Activated CD4-positive, alpha-beta T cell treated with anti-CD3 and anti-CD28 coated beads for 36 hours (primary cell): ENCODE measurements at regions not wholly inside any gene's neighbourhood (a gene's known extent, or its start where the extent isn't known, plus 50 kb on each side); places are given as distances from the start of the nearest gene placed in this dataset.
"Not testable (repeated sequence)": the region's sequence is repeated elsewhere in the genome, so short reads cannot be mapped to it uniquely, and the experiment has no call there.

ENCODE experiments used
- ATAC-seq: fragments of 200-7000 bp; cut with Tn5 transposase; one replicate; pipeline ENCODE4 v1.10.0; 2021; ENCODE audit warnings: mild to moderate bottlenecking, moderate library complexity
- CTCF ChIA-PET: fragments of 350-600 bp; sonication (Branson Sonifier 250); formaldehyde crosslinking; loops from one replicate; lab custom pipeline; 2021; ENCODE audit warnings: antibody characterized with exemption; lab: Charles Lee
- POLR2A ChIA-PET: fragments of 350-600 bp; sonication (Branson Sonifier 250); formaldehyde crosslinking; loops from one replicate; lab custom pipeline; 2021; ENCODE audit warnings: antibody characterized with exemption, inconsistent platforms; lab: Charles Lee
- DNase-seq: peaks from one replicate; pipeline ENCODE4 v3.0.0-alpha.2; 2020
- H3K27ac Mint-ChIP-seq: one replicate; pipeline ENCODE4 v1.8.0; 2021; ENCODE audit warnings: mixed read lengths
- H3K27me3 Mint-ChIP-seq: one replicate; pipeline ENCODE4 v1.8.0; 2021; ENCODE audit warnings: mixed read lengths
- H3K36me3 Mint-ChIP-seq: one replicate; pipeline ENCODE4 v1.8.0; 2021; ENCODE audit warnings: low read depth, mixed read lengths
- H3K4me1 Mint-ChIP-seq: one replicate; pipeline ENCODE4 v1.8.0; 2021; ENCODE audit warnings: mixed read lengths
- H3K4me3 Mint-ChIP-seq: one replicate; pipeline ENCODE4 v1.8.0; 2021; ENCODE audit warnings: mild to moderate bottlenecking, moderate library complexity, mixed read lengths
- H3K9me3 Mint-ChIP-seq: one replicate; pipeline ENCODE4 v1.8.0; 2021; ENCODE audit warnings: low read depth, mixed read lengths
- intact Hi-C, 2 experiments: fragments of 100-400 bp; cut with DNase I in 1 of 2; cut with micrococcal nuclease in 1 of 2; formaldehyde crosslinking; loops; one replicate each; pipeline versions ENCODE4 v1.14.2 to v1.15.1; 2022 to 2024; cut with DNase I, micrococcal nuclease

- POLR2A ChIA-PET, ATAC-seq, H3K4me3 Mint-ChIP-seq, intact Hi-C loops, H3K36me3 Mint-ChIP-seq, H3K4me1 Mint-ChIP-seq, H3K27me3 Mint-ChIP-seq, H3K27ac Mint-ChIP-seq, DNase-seq, CTCF ChIA-PET, H3K9me3 Mint-ChIP-seq: not testable (repeated sequence)
Observed at GRCh38 chr1:57558066-57558465, 134.2 kb upstream of the DAB1 start.

GRCh38 chr1:57553666-57554065 is 129.8 kb upstream of the DAB1 start:
- ATAC-seq (no peak), DNase-seq (no peak)
- Mint-ChIP-seq H3K9me3 (no peaks in the 10 kb centered on the region), H3K36me3 (no peaks in the 10 kb centered on the region), H3K27ac (no peak overlapping the region), H3K27me3 (peaks cover 4% of the 10 kb centered on the region), H3K4me1 (no peaks in the 10 kb centered on the region), H3K4me3 (no peak overlapping the region)
- intact Hi-C loops: no loop called here
- CTCF ChIA-PET: no interaction called here
- POLR2A ChIA-PET: no interaction called here

- Mint-ChIP-seq H3K4me3 (no peak overlapping the region), H3K36me3 (no peaks in the 10 kb centered on the region), H3K4me1 (no peaks in the 10 kb centered on the region), H3K9me3 (no peaks in the 10 kb centered on the region), H3K27ac (no peak overlapping the region), H3K27me3 (peaks cover under 1% of the 10 kb centered on the region)
- no peak for ATAC-seq
- ChIA-PET POLR2A (no interaction called here), CTCF (no interaction called here)
- DNase-seq: no peak
- intact Hi-C loops: no loop called here
Observed at GRCh38 chr1:57551476-57551875, 127.6 kb upstream of the DAB1 start.

GRCh38 chr1:57550092-57550491 is 126.2 kb upstream of the DAB1 start:
- H3K36me3 Mint-ChIP-seq: no peaks in the 10 kb centered on the region
- POLR2A ChIA-PET: interaction anchor here (0.6 kb wide), 1 partner anchor 496 kb away, joined by 5 read pairs; no protein-coding TSS in a partner anchor
- intact Hi-C loops: no loop called here
- DNase-seq (no peak), ATAC-seq (no peak)
- no peaks in the 10 kb centered on the region for H3K9me3 Mint-ChIP-seq
- no peaks in the 10 kb centered on the region for H3K27me3 Mint-ChIP-seq
- CTCF ChIA-PET: no interaction called here
- H3K4me3 Mint-ChIP-seq: no peak overlapping the region
- H3K27ac Mint-ChIP-seq: no peak overlapping the region
- H3K4me1 Mint-ChIP-seq: no peaks in the 10 kb centered on the region

GRCh38 chr1:57549300-57549699 is 125.4 kb upstream of the DAB1 start:
- no peaks in the 10 kb centered on the region for H3K9me3 Mint-ChIP-seq
- CTCF ChIA-PET: no interaction called here
- H3K27ac Mint-ChIP-seq: no peak overlapping the region
- POLR2A ChIA-PET: no interaction called here
- intact Hi-C loops: no loop called here
- ATAC-seq (no peak), DNase-seq (no peak)
- H3K4me3 Mint-ChIP-seq: no peak overlapping the region
- no peaks in the 10 kb centered on the region for H3K27me3 Mint-ChIP-seq
- no peaks in the 10 kb centered on the region for H3K36me3 Mint-ChIP-seq
- no peaks in the 10 kb centered on the region for H3K4me1 Mint-ChIP-seq

- ChIA-PET POLR2A (no interaction called here), CTCF (no interaction called here)
- Mint-ChIP-seq H3K4me3 (no peak overlapping the region), H3K4me1 (no peaks in the 10 kb centered on the region), H3K27ac (no peak overlapping the region), H3K27me3 (peaks cover 2% of the 10 kb centered on the region), H3K9me3 (peaks cover 2% of the 10 kb centered on the region), H3K36me3 (no peaks in the 10 kb centered on the region)
- ATAC-seq (no peak), DNase-seq (no peak)
- intact Hi-C loops: no loop called here
Observed at GRCh38 chr1:57546549-57547330, 122.9 kb upstream of the DAB1 start.

- Mint-ChIP-seq H3K4me1 (no peaks in the 10 kb centered on the region), H3K36me3 (no peaks in the 10 kb centered on the region), H3K27me3 (peaks cover 2% of the 10 kb centered on the region), H3K9me3 (peaks cover 2% of the 10 kb centered on the region), H3K27ac (no peak overlapping the region), H3K4me3 (no peak overlapping the region)
- ChIA-PET CTCF (no interaction called here), POLR2A (no interaction called here)
- intact Hi-C loops: no loop called here
- DNase-seq: no peak
- no peak for ATAC-seq
Observed at GRCh38 chr1:57544345-57544744, 120.5 kb upstream of the DAB1 start.

- DNase-seq (no peak), ATAC-seq (no peak)
- Mint-ChIP-seq H3K4me3 (no peak overlapping the region), H3K4me1 (no peaks in the 10 kb centered on the region), H3K9me3 (peaks cover 6% of the 10 kb centered on the region), H3K27ac (no peak overlapping the region), H3K36me3 (no peaks in the 10 kb centered on the region), H3K27me3 (peaks cover 2% of the 10 kb centered on the region)
- POLR2A ChIA-PET: no interaction called here
- CTCF ChIA-PET: interaction anchor here (0.7 kb wide), 1 partner anchor 464 kb away, joined by 3 read pairs; no protein-coding TSS in a partner anchor
- intact Hi-C loops: no loop called here
Observed at GRCh38 chr1:57536749-57537423, 113.0 kb upstream of the DAB1 start.

GRCh38 chr1:57532299-57532698 is 108.4 kb upstream of the DAB1 start:
- H3K4me1 Mint-ChIP-seq: no peaks in the 10 kb centered on the region
- ATAC-seq (no peak), DNase-seq (no peak)
- H3K36me3 Mint-ChIP-seq: no peaks in the 10 kb centered on the region
- no peak overlapping the region for H3K27ac Mint-ChIP-seq
- H3K27me3 Mint-ChIP-seq: peaks cover 2% of the 10 kb centered on the region
- no peak overlapping the region for H3K4me3 Mint-ChIP-seq
- ChIA-PET POLR2A (no interaction called here), CTCF (no interaction called here)
- peaks cover 13% of the 10 kb centered on the region for H3K9me3 Mint-ChIP-seq
- intact Hi-C loops: no loop called here

- ATAC-seq, H3K4me3 Mint-ChIP-seq, H3K36me3 Mint-ChIP-seq, H3K4me1 Mint-ChIP-seq, CTCF ChIA-PET, POLR2A ChIA-PET, DNase-seq, intact Hi-C loops, H3K27ac Mint-ChIP-seq, H3K27me3 Mint-ChIP-seq: not testable (repeated sequence)
- H3K9me3 Mint-ChIP-seq: peaks cover 13% of the 10 kb centered on the region
Observed at GRCh38 chr1:57530911-57531260, 107.0 kb upstream of the DAB1 start.

GRCh38 chr1:57530206-57530910 is 106.5 kb upstream of the DAB1 start:
- ATAC-seq: no peak
- Mint-ChIP-seq H3K27ac (no peak overlapping the region), H3K4me3 (no peak overlapping the region), H3K27me3 (peaks cover 2% of the 10 kb centered on the region), H3K36me3 (no peaks in the 10 kb centered on the region), H3K4me1 (no peaks in the 10 kb centered on the region), H3K9me3 (peaks cover 13% of the 10 kb centered on the region)
- ChIA-PET POLR2A (no interaction called here), CTCF (no interaction called here)
- no peak for DNase-seq
- intact Hi-C loops: no loop called here

GRCh38 chr1:57522575-57522974 is 98.7 kb upstream of the DAB1 start:
- ATAC-seq (no peak), DNase-seq (no peak)
- ChIA-PET CTCF (no interaction called here), POLR2A (no interaction called here)
- Mint-ChIP-seq H3K27me3 (peaks cover 2% of the 10 kb centered on the region), H3K27ac (no peak overlapping the region), H3K9me3 (no peaks in the 10 kb centered on the region), H3K4me1 (no peaks in the 10 kb centered on the region), H3K4me3 (no peak overlapping the region), H3K36me3 (no peaks in the 10 kb centered on the region)
- intact Hi-C loops: no loop called here
